GM23338 (cell line): ENCODE measurements at regions not wholly inside any gene's neighbourhood (a gene's known extent, or its start where the extent isn't known, plus 50 kb on each side); places are given as distances from the start of the nearest gene placed in this dataset.

Experiments used
- ATAC-seq: fragments of 200-7000 bp; cut with Tn5 transposase; 3 replicates; pipeline ENCODE4 v1.9.1; 2020
- DNase-seq: peaks from one replicate; pipeline ENCODE4 v3.0.0-alpha.2; 2015; ENCODE audit warnings: low spot score
- H2AFZ ChIP-seq: fragments of 200-600 bp; sonication (generic); 2 replicates; pipeline ENCODE4 v1.8.0; 2016; ENCODE audit warnings: antibody characterized with exemption, mild to moderate bottlenecking, moderate library complexity
- H3F3A ChIP-seq: fragments of 200-600 bp; sonication (generic); replicated peaks from 2 replicates; pipeline ENCODE4 v1.8.0; 2017; ENCODE audit warnings: antibody characterized with exemption, mixed run types, low read depth
- H3K27ac ChIP-seq: fragments of 200-600 bp; sonication (generic); 2 replicates; pipeline ENCODE4 v1.6.1; 2016; ENCODE audit warnings: low read depth
- H3K27me3 ChIP-seq: fragments of 200-600 bp; sonication (generic); 2 replicates; pipeline ENCODE4 v1.8.0; 2016; ENCODE audit warnings: mild to moderate bottlenecking, mixed run types, moderate library complexity; ENCODE audit not compliant: insufficient read depth
- H3K36me3 ChIP-seq: fragments of 200-600 bp; sonication (generic); 2 replicates; pipeline ENCODE4 v1.8.0; 2016; ENCODE audit warnings: mild to moderate bottlenecking; ENCODE audit not compliant: insufficient read depth
- H3K4me1 ChIP-seq: fragments of 200-600 bp; sonication (generic); 2 replicates; pipeline ENCODE4 v1.8.0; 2016; ENCODE audit warnings: mild to moderate bottlenecking, moderate library complexity; ENCODE audit not compliant: insufficient read depth
- H3K4me2 ChIP-seq: fragments of 200-600 bp; sonication (generic); 2 replicates; pipeline ENCODE4 v1.7.1; 2017; ENCODE audit warnings: mixed run types
- H3K4me3 ChIP-seq: fragments of 200-600 bp; sonication (generic); 2 replicates; pipeline ENCODE4 v1.6.1; 2016; ENCODE audit warnings: mixed run types
- H3K79me2 ChIP-seq: fragments of 200-600 bp; sonication (generic); replicated peaks from 2 replicates; pipeline ENCODE4 v1.8.0; 2017; ENCODE audit warnings: mild to moderate bottlenecking; ENCODE audit not compliant: insufficient read depth
- H3K9me2 ChIP-seq: fragments of 200-600 bp; sonication (generic); 2 replicates; pipeline ENCODE4 v1.8.0; 2017; ENCODE audit not compliant: insufficient read depth
- H4K20me1 ChIP-seq: fragments of 200-600 bp; sonication (generic); replicated peaks from 2 replicates; pipeline ENCODE4 v1.8.0; 2017; ENCODE audit warnings: mild to moderate bottlenecking; ENCODE audit not compliant: insufficient read depth
- H3K27ac Mint-ChIP-seq: 2 replicates; pipeline ENCODE4 v1.8.0; 2020; ENCODE audit warnings: inconsistent platforms, mild to moderate bottlenecking, moderate library complexity, mixed read lengths
- H3K27me3 Mint-ChIP-seq: 3 replicates; pipeline ENCODE4 v1.8.0; 2022; ENCODE audit warnings: low read depth, mild to moderate bottlenecking, moderate library complexity, mixed read lengths, inconsistent platforms; ENCODE audit not compliant: insufficient read depth, poor library complexity
- H3K36me3 Mint-ChIP-seq: 3 replicates; pipeline ENCODE4 v1.8.0; 2021; ENCODE audit warnings: low read depth, mild to moderate bottlenecking, inconsistent platforms, moderate library complexity, mixed read lengths
- H3K4me1 Mint-ChIP-seq: 3 replicates; pipeline ENCODE4 v1.8.0; 2020; ENCODE audit warnings: mild to moderate bottlenecking, inconsistent platforms, mixed read lengths
- H3K4me3 Mint-ChIP-seq: 3 replicates; pipeline ENCODE4 v1.8.0; 2021; ENCODE audit warnings: moderate library complexity, mild to moderate bottlenecking, inconsistent platforms, mixed read lengths
- H3K9me3 Mint-ChIP-seq: 3 replicates; pipeline ENCODE4 v1.8.0; 2020; ENCODE audit warnings: moderate library complexity, mild to moderate bottlenecking, inconsistent platforms, mixed read lengths
- EZH2 ChIP-seq: fragments of 200-600 bp; sonication (generic); IDR thresholded peaks from one replicate; pipeline ENCODE4 v1.8.0; 2017; ENCODE audit warnings: antibody characterized with exemption, mild to moderate bottlenecking, low read depth; ENCODE audit not compliant: unreplicated experiment
- EZH2phosphoT487 ChIP-seq: fragments of 200-600 bp; sonication (generic); IDR thresholded peaks from one replicate; pipeline ENCODE4 v1.8.1; 2018; ENCODE audit warnings: antibody characterized with exemption; ENCODE audit not compliant: unreplicated experiment
- JUNB ChIP-seq: IDR thresholded peaks from one replicate; pipeline ENCODE4 v1.6.1; 2016; ENCODE audit warnings: antibody characterized with exemption; ENCODE audit not compliant: unreplicated experiment
- NANOG ChIP-seq: IDR thresholded peaks from 2 replicates; pipeline ENCODE4 v1.6.1; 2016; ENCODE audit warnings: antibody characterized with exemption, borderline replicate concordance
- POLR2AphosphoS5 ChIP-seq: IDR thresholded peaks from 2 replicates; pipeline ENCODE4 v1.6.1; 2016; ENCODE audit warnings: antibody characterized with exemption, low read depth
- ZNF114 ChIP-seq: fragments of 250-450 bp; sonication (Bioruptor Pico); IDR thresholded peaks from 2 replicates; pipeline ENCODE4 v1.5.0; 2020; ENCODE audit warnings: mild to moderate bottlenecking, moderate library complexity
- ZNF331 ChIP-seq: fragments of 250-450 bp; sonication (Bioruptor Pico); IDR thresholded peaks from 2 replicates; pipeline ENCODE4 v1.5.0; 2020; ENCODE audit warnings: low read depth, mild to moderate bottlenecking, moderate library complexity
- TF ChIP-seq, protein P1 (sequence below): IDR thresholded peaks from 2 replicates; pipeline ENCODE4 v1.6.1; 2016; ENCODE audit warnings: antibody characterized with exemption
- TF ChIP-seq, protein P2 (sequence below): IDR thresholded peaks from one replicate; pipeline ENCODE4 v1.6.1; 2018; ENCODE audit warnings: antibody characterized with exemption; ENCODE audit not compliant: unreplicated experiment
- TF ChIP-seq, protein P3 (sequence below), 2 experiments: fragments of 200-600 bp in 1 of 2; sonication (generic) in 1 of 2; conservative IDR thresholded peaks; 2 replicates each; pipeline versions ENCODE4 v1.5.1 to v1.6.1; 2016 to 2017; ENCODE audit warnings: antibody characterized with exemption in 2 of 2, low read depth in 2 of 2, mild to moderate bottlenecking in 2 of 2, moderate library complexity in 1 of 2
- TF ChIP-seq, protein P4 (sequence below): fragments of 250-450 bp; sonication (Bioruptor Pico); IDR thresholded peaks from 2 replicates; pipeline ENCODE4 v1.5.0; 2020; ENCODE audit warnings: mild to moderate bottlenecking, moderate library complexity

GRCh38 chr3:115375362-115375761, 228.3 kb upstream of the ZBTB20 start:
- peaks cover 4% of the 10 kb centered on the region; the same call in 1 of the 3 replicates for H3K9me3 Mint-ChIP-seq
- Histone ChIP-seq H4K20me1 (no peaks in the 10 kb centered on the region), H3K27ac (no peak overlapping the region), H3F3A (no peaks in the 10 kb centered on the region), H3K4me2 (no peak overlapping the region), H3K4me1 (no peaks in the 10 kb centered on the region), H3K9me2 (0 out of 2 replicates have a peak, but pooled peaks cover 2% of the 10 kb centered on the region), H3K4me3 (no peak overlapping the region), H2AFZ (no peak overlapping the region), H3K27me3 (no peaks in the 10 kb centered on the region), H3K79me2 (no peaks in the 10 kb centered on the region), H3K36me3 (no peaks in the 10 kb centered on the region)
- TF ChIP-seq, protein P1, sequence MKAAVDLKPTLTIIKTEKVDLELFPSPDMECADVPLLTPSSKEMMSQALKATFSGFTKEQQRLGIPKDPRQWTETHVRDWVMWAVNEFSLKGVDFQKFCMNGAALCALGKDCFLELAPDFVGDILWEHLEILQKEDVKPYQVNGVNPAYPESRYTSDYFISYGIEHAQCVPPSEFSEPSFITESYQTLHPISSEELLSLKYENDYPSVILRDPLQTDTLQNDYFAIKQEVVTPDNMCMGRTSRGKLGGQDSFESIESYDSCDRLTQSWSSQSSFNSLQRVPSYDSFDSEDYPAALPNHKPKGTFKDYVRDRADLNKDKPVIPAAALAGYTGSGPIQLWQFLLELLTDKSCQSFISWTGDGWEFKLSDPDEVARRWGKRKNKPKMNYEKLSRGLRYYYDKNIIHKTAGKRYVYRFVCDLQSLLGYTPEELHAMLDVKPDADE, result no peak
- TF ChIP-seq, protein P2, sequence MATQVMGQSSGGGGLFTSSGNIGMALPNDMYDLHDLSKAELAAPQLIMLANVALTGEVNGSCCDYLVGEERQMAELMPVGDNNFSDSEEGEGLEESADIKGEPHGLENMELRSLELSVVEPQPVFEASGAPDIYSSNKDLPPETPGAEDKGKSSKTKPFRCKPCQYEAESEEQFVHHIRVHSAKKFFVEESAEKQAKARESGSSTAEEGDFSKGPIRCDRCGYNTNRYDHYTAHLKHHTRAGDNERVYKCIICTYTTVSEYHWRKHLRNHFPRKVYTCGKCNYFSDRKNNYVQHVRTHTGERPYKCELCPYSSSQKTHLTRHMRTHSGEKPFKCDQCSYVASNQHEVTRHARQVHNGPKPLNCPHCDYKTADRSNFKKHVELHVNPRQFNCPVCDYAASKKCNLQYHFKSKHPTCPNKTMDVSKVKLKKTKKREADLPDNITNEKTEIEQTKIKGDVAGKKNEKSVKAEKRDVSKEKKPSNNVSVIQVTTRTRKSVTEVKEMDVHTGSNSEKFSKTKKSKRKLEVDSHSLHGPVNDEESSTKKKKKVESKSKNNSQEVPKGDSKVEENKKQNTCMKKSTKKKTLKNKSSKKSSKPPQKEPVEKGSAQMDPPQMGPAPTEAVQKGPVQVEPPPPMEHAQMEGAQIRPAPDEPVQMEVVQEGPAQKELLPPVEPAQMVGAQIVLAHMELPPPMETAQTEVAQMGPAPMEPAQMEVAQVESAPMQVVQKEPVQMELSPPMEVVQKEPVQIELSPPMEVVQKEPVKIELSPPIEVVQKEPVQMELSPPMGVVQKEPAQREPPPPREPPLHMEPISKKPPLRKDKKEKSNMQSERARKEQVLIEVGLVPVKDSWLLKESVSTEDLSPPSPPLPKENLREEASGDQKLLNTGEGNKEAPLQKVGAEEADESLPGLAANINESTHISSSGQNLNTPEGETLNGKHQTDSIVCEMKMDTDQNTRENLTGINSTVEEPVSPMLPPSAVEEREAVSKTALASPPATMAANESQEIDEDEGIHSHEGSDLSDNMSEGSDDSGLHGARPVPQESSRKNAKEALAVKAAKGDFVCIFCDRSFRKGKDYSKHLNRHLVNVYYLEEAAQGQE, result no peak
- TF ChIP-seq, protein P3, sequence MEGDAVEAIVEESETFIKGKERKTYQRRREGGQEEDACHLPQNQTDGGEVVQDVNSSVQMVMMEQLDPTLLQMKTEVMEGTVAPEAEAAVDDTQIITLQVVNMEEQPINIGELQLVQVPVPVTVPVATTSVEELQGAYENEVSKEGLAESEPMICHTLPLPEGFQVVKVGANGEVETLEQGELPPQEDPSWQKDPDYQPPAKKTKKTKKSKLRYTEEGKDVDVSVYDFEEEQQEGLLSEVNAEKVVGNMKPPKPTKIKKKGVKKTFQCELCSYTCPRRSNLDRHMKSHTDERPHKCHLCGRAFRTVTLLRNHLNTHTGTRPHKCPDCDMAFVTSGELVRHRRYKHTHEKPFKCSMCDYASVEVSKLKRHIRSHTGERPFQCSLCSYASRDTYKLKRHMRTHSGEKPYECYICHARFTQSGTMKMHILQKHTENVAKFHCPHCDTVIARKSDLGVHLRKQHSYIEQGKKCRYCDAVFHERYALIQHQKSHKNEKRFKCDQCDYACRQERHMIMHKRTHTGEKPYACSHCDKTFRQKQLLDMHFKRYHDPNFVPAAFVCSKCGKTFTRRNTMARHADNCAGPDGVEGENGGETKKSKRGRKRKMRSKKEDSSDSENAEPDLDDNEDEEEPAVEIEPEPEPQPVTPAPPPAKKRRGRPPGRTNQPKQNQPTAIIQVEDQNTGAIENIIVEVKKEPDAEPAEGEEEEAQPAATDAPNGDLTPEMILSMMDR (conservative IDR thresholded peaks at IDR 0.05; ENCODE audit: low read depth in 2 of 2), result no peak
- TF ChIP-seq POLR2AphosphoS5 (no peak), ZNF114 (CRISPR knock-in tag) (no peak), EZH2 (no peak), ZNF331 (no peak), EZH2phosphoT487 (no peak), JUNB (no peak), NANOG (no peak)
- TF ChIP-seq, protein P4, sequence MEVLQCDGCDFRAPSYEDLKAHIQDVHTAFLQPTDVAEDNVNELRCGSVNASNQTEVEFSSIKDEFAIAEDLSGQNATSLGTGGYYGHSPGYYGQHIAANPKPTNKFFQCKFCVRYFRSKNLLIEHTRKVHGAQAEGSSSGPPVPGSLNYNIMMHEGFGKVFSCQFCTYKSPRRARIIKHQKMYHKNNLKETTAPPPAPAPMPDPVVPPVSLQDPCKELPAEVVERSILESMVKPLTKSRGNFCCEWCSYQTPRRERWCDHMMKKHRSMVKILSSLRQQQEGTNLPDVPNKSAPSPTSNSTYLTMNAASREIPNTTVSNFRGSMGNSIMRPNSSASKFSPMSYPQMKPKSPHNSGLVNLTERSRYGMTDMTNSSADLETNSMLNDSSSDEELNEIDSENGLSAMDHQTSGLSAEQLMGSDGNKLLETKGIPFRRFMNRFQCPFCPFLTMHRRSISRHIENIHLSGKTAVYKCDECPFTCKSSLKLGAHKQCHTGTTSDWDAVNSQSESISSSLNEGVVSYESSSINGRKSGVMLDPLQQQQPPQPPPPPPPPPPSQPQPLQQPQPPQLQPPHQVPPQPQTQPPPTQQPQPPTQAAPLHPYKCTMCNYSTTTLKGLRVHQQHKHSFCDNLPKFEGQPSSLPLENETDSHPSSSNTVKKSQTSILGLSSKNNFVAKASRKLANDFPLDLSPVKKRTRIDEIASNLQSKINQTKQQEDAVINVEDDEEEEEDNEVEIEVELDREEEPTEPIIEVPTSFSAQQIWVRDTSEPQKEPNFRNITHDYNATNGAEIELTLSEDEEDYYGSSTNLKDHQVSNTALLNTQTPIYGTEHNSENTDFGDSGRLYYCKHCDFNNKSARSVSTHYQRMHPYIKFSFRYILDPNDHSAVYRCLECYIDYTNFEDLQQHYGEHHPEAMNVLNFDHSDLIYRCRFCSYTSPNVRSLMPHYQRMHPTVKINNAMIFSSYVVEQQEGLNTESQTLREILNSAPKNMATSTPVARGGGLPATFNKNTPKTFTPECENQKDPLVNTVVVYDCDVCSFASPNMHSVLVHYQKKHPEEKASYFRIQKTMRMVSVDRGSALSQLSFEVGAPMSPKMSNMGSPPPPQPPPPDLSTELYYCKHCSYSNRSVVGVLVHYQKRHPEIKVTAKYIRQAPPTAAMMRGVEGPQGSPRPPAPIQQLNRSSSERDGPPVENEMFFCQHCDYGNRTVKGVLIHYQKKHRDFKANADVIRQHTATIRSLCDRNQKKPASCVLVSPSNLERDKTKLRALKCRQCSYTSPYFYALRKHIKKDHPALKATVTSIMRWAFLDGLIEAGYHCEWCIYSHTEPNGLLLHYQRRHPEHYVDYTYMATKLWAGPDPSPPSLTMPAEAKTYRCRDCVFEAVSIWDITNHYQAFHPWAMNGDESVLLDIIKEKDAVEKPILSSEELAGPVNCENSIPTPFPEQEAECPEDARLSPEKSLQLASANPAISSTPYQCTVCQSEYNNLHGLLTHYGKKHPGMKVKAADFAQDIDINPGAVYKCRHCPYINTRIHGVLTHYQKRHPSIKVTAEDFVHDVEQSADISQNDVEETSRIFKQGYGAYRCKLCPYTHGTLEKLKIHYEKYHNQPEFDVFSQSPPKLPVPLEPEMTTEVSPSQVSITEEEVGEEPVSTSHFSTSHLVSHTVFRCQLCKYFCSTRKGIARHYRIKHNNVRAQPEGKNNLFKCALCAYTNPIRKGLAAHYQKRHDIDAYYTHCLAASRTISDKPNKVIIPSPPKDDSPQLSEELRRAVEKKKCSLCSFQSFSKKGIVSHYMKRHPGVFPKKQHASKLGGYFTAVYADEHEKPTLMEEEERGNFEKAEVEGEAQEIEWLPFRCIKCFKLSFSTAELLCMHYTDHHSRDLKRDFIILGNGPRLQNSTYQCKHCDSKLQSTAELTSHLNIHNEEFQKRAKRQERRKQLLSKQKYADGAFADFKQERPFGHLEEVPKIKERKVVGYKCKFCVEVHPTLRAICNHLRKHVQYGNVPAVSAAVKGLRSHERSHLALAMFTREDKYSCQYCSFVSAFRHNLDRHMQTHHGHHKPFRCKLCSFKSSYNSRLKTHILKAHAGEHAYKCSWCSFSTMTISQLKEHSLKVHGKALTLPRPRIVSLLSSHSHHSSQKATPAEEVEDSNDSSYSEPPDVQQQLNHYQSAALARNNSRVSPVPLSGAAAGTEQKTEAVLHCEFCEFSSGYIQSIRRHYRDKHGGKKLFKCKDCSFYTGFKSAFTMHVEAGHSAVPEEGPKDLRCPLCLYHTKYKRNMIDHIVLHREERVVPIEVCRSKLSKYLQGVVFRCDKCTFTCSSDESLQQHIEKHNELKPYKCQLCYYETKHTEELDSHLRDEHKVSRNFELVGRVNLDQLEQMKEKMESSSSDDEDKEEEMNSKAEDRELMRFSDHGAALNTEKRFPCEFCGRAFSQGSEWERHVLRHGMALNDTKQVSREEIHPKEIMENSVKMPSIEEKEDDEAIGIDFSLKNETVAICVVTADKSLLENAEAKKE, result no peak
- DNase-seq, result no peak
- no peaks in the 10 kb centered on the region for H3K27me3 Mint-ChIP-seq
- no peaks in the 10 kb centered on the region; the same call in 2 of the 3 replicates for H3K4me1 Mint-ChIP-seq
- ATAC-seq, result no peak
- no peak overlapping the region for H3K4me3 Mint-ChIP-seq
- H3K27ac Mint-ChIP-seq, result no peak overlapping the region
- 0 out of 3 replicates have a peak, but pooled peaks cover 3% of the 10 kb centered on the region for H3K36me3 Mint-ChIP-seq
